H1 (cell line): ENCODE measurements at regions not wholly inside any gene's neighbourhood (a gene's known extent, or its start where the extent isn't known, plus 50 kb on each side); places are given as distances from the start of the nearest gene placed in this dataset.

Experiments used
- CTCF ChIA-PET: fragments of 300-600 bp; sonication (Branson Sonifier 250); formaldehyde crosslinking; loops from one replicate; lab custom pipeline; 2021; ENCODE audit not compliant: partially characterized antibody; lab: Charles Lee
- POLR2A ChIA-PET: fragments of 300-600 bp; sonication (Branson Sonifier 250); formaldehyde crosslinking; loops from one replicate; lab custom pipeline; 2021; ENCODE audit warnings: inconsistent platforms; ENCODE audit not compliant: partially characterized antibody; lab: Charles Lee
- DNase-seq, 2 experiments: peaks; one replicate each; pipeline versions ENCODE4 v3.0.0 to v3.0.0-alpha.2; 2010 to 2022; ENCODE audit warnings: low spot score in 2 of 2, low read depth in 1 of 2, mixed read lengths in 1 of 2
- FAIRE-seq: peaks from 2 replicates; lab custom pipeline; 2011; peaks lifted over from hg19 to GRCh38; lab: Jason Lieb, UNC
- H2AFZ ChIP-seq: 2 replicates; pipeline ENCODE4 v1.8.1; 2012; ENCODE audit warnings: low read length, inconsistent platforms
- H2AK5ac ChIP-seq: 2 replicates; pipeline ENCODE4 v1.6.1; 2013; ENCODE audit warnings: low read depth, low read length
- H2BK120ac ChIP-seq: replicated peaks from 2 replicates; pipeline ENCODE3; 2013; ENCODE audit warnings: low read depth, low read length, inconsistent platforms
- H2BK12ac ChIP-seq: 2 replicates; pipeline ENCODE4 v1.6.1; 2013; ENCODE audit warnings: low read depth, low read length
- H2BK15ac ChIP-seq: 2 replicates; pipeline ENCODE4 v1.6.1; 2013; ENCODE audit warnings: low read length
- H2BK20ac ChIP-seq: 2 replicates; pipeline ENCODE4 v1.6.1; 2013; ENCODE audit warnings: low read length
- H2BK5ac ChIP-seq: 2 replicates; pipeline ENCODE4 v1.6.1; 2013; ENCODE audit warnings: low read depth, low read length
- H3K14ac ChIP-seq: 2 replicates; pipeline ENCODE4 v1.6.1; 2013; ENCODE audit warnings: inconsistent platforms; ENCODE audit not compliant: insufficient read length
- H3K18ac ChIP-seq: 2 replicates; pipeline ENCODE4 v1.6.1; 2013; ENCODE audit warnings: low read length; ENCODE audit errors: extremely low read depth
- H3K23ac ChIP-seq: 2 replicates; pipeline ENCODE4 v1.6.1; 2013; ENCODE audit warnings: inconsistent platforms; ENCODE audit not compliant: insufficient read length
- H3K23me2 ChIP-seq: 2 replicates; pipeline ENCODE4 v1.6.1; 2013; ENCODE audit warnings: low read depth, low read length
- H3K27ac ChIP-seq: 2 replicates; pipeline ENCODE4 v1.6.1; 2011; ENCODE audit warnings: low read depth, low read length, inconsistent platforms
- H3K27me3 ChIP-seq, 4 experiments: replicated peaks in 1 of 4; 1 replicate in 1 of 4; 2 replicates in 3 of 4; pipeline versions ENCODE4 v1.6.1 to v1.8.1; 2011 to 2013; ENCODE audit warnings: low read length in 3 of 4, mild to moderate bottlenecking in 3 of 4, inconsistent platforms in 2 of 4, mixed read lengths in 2 of 4, moderate library complexity in 1 of 4; ENCODE audit not compliant: control insufficient read depth in 3 of 4, insufficient read depth in 3 of 4; ENCODE audit errors: extremely low read depth in 1 of 4
- H3K36me3 ChIP-seq, 4 experiments: 2 replicates each; pipeline versions ENCODE4 v1.6.1 to v1.8.1; 2011 to 2013; ENCODE audit warnings: mild to moderate bottlenecking in 4 of 4, low read length in 3 of 4, moderate library complexity in 2 of 4, control low read depth in 1 of 4, inconsistent platforms in 1 of 4; ENCODE audit not compliant: insufficient read depth in 4 of 4, control insufficient read depth in 2 of 4
- H3K4ac ChIP-seq: replicated peaks from 2 replicates; pipeline ENCODE3; 2013; ENCODE audit warnings: low read length, low read depth, mixed read lengths, inconsistent platforms; ENCODE audit not compliant: insufficient read length
- H3K4me1 ChIP-seq, 4 experiments: replicated peaks in 1 of 4; 1 replicate in 1 of 4; 2 replicates in 3 of 4; pipeline versions ENCODE4 v1.6.1 to v1.8.1; 2011 to 2013; ENCODE audit warnings: low read length in 3 of 4, inconsistent platforms in 2 of 4, mixed read lengths in 1 of 4; ENCODE audit not compliant: insufficient read depth in 4 of 4, control insufficient read depth in 3 of 4
- H3K4me2 ChIP-seq, 2 experiments: 2 replicates each; pipeline versions ENCODE4 v1.6.1 to v1.8.1; 2011 to 2013; ENCODE audit warnings: low read depth in 2 of 2, low read length in 2 of 2, control low read depth in 1 of 2, inconsistent platforms in 1 of 2, mild to moderate bottlenecking in 1 of 2; ENCODE audit not compliant: insufficient read depth in 1 of 2
- H3K4me3 ChIP-seq, 4 experiments: fragments of 200-600, 300-600 bp in 1 of 4; sonication (generic), shearing (Covaris generic), sonication (Bioruptor Twin) in 1 of 4; 2 replicates each; pipeline versions ENCODE4 v1.5.1 to v1.8.1; 2011 to 2016; ENCODE audit warnings: low read length in 4 of 4, low read depth in 3 of 4, control low read depth in 2 of 4, inconsistent platforms in 2 of 4, mild to moderate bottlenecking in 2 of 4, mixed read lengths in 1 of 4, moderate library complexity in 1 of 4; ENCODE audit not compliant: insufficient read depth in 2 of 4; ENCODE audit errors: extremely low read depth in 1 of 4
- H3K56ac ChIP-seq: replicated peaks from 2 replicates; pipeline ENCODE3; 2013; ENCODE audit warnings: low read depth, mild to moderate bottlenecking, mixed read lengths, low read length, inconsistent platforms; ENCODE audit not compliant: insufficient read length
- H3K79me1 ChIP-seq: 2 replicates; pipeline ENCODE4 v1.6.1; 2013; ENCODE audit warnings: low read depth, low read length, control low read depth
- H3K79me2 ChIP-seq, 2 experiments: 2 replicates each; pipeline versions ENCODE4 v1.6.1 to v1.8.1; 2012 to 2013; ENCODE audit warnings: low read length in 2 of 2, mild to moderate bottlenecking in 2 of 2, inconsistent platforms in 1 of 2; ENCODE audit not compliant: insufficient read depth in 2 of 2, control insufficient read depth in 1 of 2
- H3K9ac ChIP-seq, 4 experiments: replicated peaks in 1 of 4; 1 replicate in 1 of 4; 2 replicates in 3 of 4; pipeline versions ENCODE4 v1.6.1 to v1.8.1; 2011 to 2013; ENCODE audit warnings: low read depth in 3 of 4, low read length in 3 of 4, control low read depth in 2 of 4, mild to moderate bottlenecking in 2 of 4, moderate library complexity in 2 of 4, inconsistent platforms in 1 of 4; ENCODE audit errors: extremely low read depth in 1 of 4
- H3K9me3 ChIP-seq, 2 experiments: 2 replicates each; pipeline versions ENCODE4 v1.6.1 to v1.8.1; 2012 to 2013; ENCODE audit warnings: mild to moderate bottlenecking in 2 of 2, moderate library complexity in 2 of 2, control low read depth in 1 of 2, inconsistent platforms in 1 of 2, low read depth in 1 of 2, low read length in 1 of 2, mixed read lengths in 1 of 2; ENCODE audit not compliant: insufficient read depth in 2 of 2
- H4K20me1 ChIP-seq, 2 experiments: replicated peaks in 1 of 2; 2 replicates each; pipeline versions ENCODE3 to v1.8.1; 2011 to 2013; ENCODE audit warnings: inconsistent platforms in 2 of 2, low read length in 2 of 2, mild to moderate bottlenecking in 1 of 2; ENCODE audit not compliant: insufficient read depth in 2 of 2, control insufficient read depth in 1 of 2
- H4K5ac ChIP-seq: 2 replicates; pipeline ENCODE4 v1.6.1; 2013; ENCODE audit warnings: low read length, low read depth, mixed read lengths, inconsistent platforms; ENCODE audit not compliant: insufficient read length
- H4K8ac ChIP-seq: 2 replicates; pipeline ENCODE4 v1.8.0; 2013; ENCODE audit warnings: mild to moderate bottlenecking, moderate library complexity, low read length, inconsistent platforms; ENCODE audit not compliant: insufficient read depth; ENCODE audit errors: extremely low read depth
- H4K91ac ChIP-seq: replicated peaks from 2 replicates; pipeline ENCODE3; 2013; ENCODE audit warnings: low read length, mixed read lengths, inconsistent platforms; ENCODE audit not compliant: insufficient read length
- BCL11A ChIP-seq, 2 experiments: IDR thresholded peaks; one replicate each; pipeline ENCODE4 v1.6.1; 2011; ENCODE audit warnings: low read depth in 2 of 2, low read length in 2 of 2, mild to moderate bottlenecking in 2 of 2
- EGR1 ChIP-seq: IDR thresholded peaks from 2 replicates; pipeline ENCODE4 v1.6.1; 2011; ENCODE audit warnings: low read depth, low read length, borderline replicate concordance
- EZH2 ChIP-seq: fragments of 200-600 bp; sonication (generic); IDR thresholded peaks from 2 replicates; pipeline ENCODE4 v1.7.1; 2012; ENCODE audit warnings: low read depth, mild to moderate bottlenecking, moderate library complexity, low read length, inconsistent platforms; ENCODE audit not compliant: severe bottlenecking
- HDAC2 ChIP-seq, 2 experiments: fragments of 300-600 bp in 1 of 2; sonication (generic) in 1 of 2; IDR thresholded peaks; 2 replicates each; pipeline ENCODE4 v1.6.1; 2011 to 2012; ENCODE audit warnings: low read depth in 2 of 2, low read length in 2 of 2, mild to moderate bottlenecking in 2 of 2, moderate library complexity in 2 of 2, borderline replicate concordance in 1 of 2, inconsistent platforms in 1 of 2
- ZNF274 ChIP-seq: IDR thresholded peaks from 2 replicates; pipeline ENCODE4 v1.7.0; 2012; ENCODE audit warnings: low read length, borderline replicate concordance; ENCODE audit errors: extremely low read depth
- WGBS, 2 experiments: shearing (Covaris generic) in 1 of 2; methylation state at CpG; one replicate each; pipeline versions ENCODE4 v1.1.6 to v1.1.7; 2013 to 2015; ENCODE audit warnings: low lambda C conversion rate in 2 of 2, mixed read lengths in 2 of 2, inconsistent platforms in 1 of 2, low coverage in 1 of 2, missing lambda C conversion rate in 1 of 2; ENCODE audit not compliant: insufficient replicate concordance in 2 of 2, insufficient coverage in 1 of 2, insufficient read length in 1 of 2; ENCODE audit errors: extremely low coverage in 1 of 2, missing lambda C conversion rate in 1 of 2; 5-methylcytosine and 5-hydroxymethylcytosine counted together

DNA sequence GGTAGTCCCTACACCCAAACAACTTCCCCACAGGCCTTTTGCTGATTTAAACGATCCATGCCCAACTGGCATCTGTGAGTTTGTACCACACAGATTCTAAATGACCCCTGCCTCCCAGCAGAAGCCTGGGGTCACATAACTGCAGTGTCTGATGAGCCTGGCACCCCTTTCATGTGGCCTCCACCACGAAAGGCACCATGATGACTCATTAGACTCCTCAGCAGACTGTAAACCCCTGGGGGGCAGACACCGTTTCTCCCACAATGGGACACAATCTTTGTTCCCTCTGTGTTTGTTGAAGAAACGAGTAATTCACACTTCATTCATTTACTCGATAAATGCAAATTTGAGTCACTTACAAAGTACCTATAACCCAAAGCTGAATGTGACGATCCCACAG is 81.6 kb downstream of the CCDC185 start:
- H2BK12ac ChIP-seq = no peak overlapping the region
- TF ChIP-seq EGR1 (no peak), BCL11A (IDR thresholded peaks at IDR 0.05; ENCODE audit: low read depth in 2 of 2, low read length in 2 of 2) (no peak), HDAC2 (IDR thresholded peaks at IDR 0.05; ENCODE audit: borderline replicate concordance in 1 of 2, low read depth in 2 of 2, low read length in 2 of 2) (no peak), ZNF274 (no peak), EZH2 (no peak)
- TF ChIP-seq, all 59 proteins: peak for 0
- FAIRE-seq (no peak), DNase-seq (no peak)
- CTCF ChIA-PET = interaction anchor here (0.6 to 1.9 kb wide), 6 partner anchors 11 to 136 kb away, joined by 3 to 5 read pairs (median 3); no protein-coding TSS in a partner anchor
- H3K23ac ChIP-seq = no peak overlapping the region
- H3K23me2 ChIP-seq = no peaks in the 10 kb centered on the region
- H3K36me3 ChIP-seq = no peaks in the 10 kb centered on the region
- no peaks in the 10 kb centered on the region for H4K20me1 ChIP-seq
- H3K56ac ChIP-seq = no peak overlapping the region
- H3K18ac ChIP-seq = no peak overlapping the region
- H4K91ac ChIP-seq = no peak overlapping the region
- no peak overlapping the region for H2AK5ac ChIP-seq
- H3K79me2 ChIP-seq = no peaks in the 10 kb centered on the region
- no peak overlapping the region for H2AFZ ChIP-seq
- no peak overlapping the region for H3K4me3 ChIP-seq
- H3K27ac ChIP-seq = no peak overlapping the region
- H2BK120ac ChIP-seq = no peak overlapping the region
- H4K8ac ChIP-seq = no peak overlapping the region
- peaks cover 2 to 7% (median 4%) of the 10 kb centered on the region in 4 experiments for H3K4me1 ChIP-seq
- no peaks in the 10 kb centered on the region for H3K27me3 ChIP-seq
- H2BK5ac ChIP-seq = no peak overlapping the region
- no peak overlapping the region for H2BK20ac ChIP-seq
- H4K5ac ChIP-seq = no peak overlapping the region
- H3K79me1 ChIP-seq = no peaks in the 10 kb centered on the region
- WGBS, 2 experiments = 82% methylated on average over 6 of the region's 6 CpGs; no CpG with 5 or more reads in 1 of the 2 experiments
- no peak overlapping the region for H3K4me2 ChIP-seq
- 0 out of 4 replicates have a peak, but pooled peaks cover 0 to 5% of the 10 kb centered on the region in 2 experiments for H3K9me3 ChIP-seq
- POLR2A ChIA-PET = no interaction called here
- H3K14ac ChIP-seq = no peak overlapping the region
- no peak overlapping the region for H3K4ac ChIP-seq
- no peak overlapping the region for H2BK15ac ChIP-seq
- H3K9ac ChIP-seq = no peak overlapping the region
